NCI-H146 (cell line): ENCODE measurements at regions not wholly inside any gene's neighbourhood (a gene's known extent, or its start where the extent isn't known, plus 50 kb on each side); places are given as distances from the start of the nearest gene placed in this dataset.

Experiments used
- DNase-seq: peaks from one replicate; lab custom pipeline; 2025; lab: John Stamatoyannopoulos, UW

GRCh38 chr4:35358001-35358584 is 886.2 kb downstream of the ARAP2 start:
- DNase-seq, result no peak

- no peak for DNase-seq
Observed at GRCh38 chr4:35364321-35364870, 879.9 kb downstream of the ARAP2 start.

- no peak for DNase-seq
Observed at GRCh38 chr4:35365186-35365585, 879.1 kb downstream of the ARAP2 start.

GRCh38 chr4:35399912-35400311 is 844.4 kb downstream of the ARAP2 start:
- no peak for DNase-seq

GRCh38 chr4:35423104-35423503 is 821.2 kb downstream of the ARAP2 start:
- no peak for DNase-seq

GRCh38 chr4:35447474-35447873 is 796.8 kb downstream of the ARAP2 start:
- no peak for DNase-seq

- DNase-seq, result no peak
Observed at GRCh38 chr4:35459045-35459444, 785.3 kb downstream of the ARAP2 start.

- DNase-seq, result no peak
Observed at GRCh38 chr4:35461931-35462659, 782.2 kb downstream of the ARAP2 start.

GRCh38 chr4:35463251-35463952 is 780.9 kb downstream of the ARAP2 start:
- DNase-seq, result no peak

- DNase-seq, result no peak
Observed at GRCh38 chr4:35464964-35465528, 779.3 kb downstream of the ARAP2 start.

GRCh38 chr4:35491093-35491492 is 753.2 kb downstream of the ARAP2 start:
- no peak for DNase-seq

- no peak for DNase-seq
Observed at GRCh38 chr4:35493977-35494376, 750.3 kb downstream of the ARAP2 start.

GRCh38 chr4:35494955-35495354 is 749.4 kb downstream of the ARAP2 start:
- no peak for DNase-seq

- DNase-seq, result peak; percentile 76
Observed at GRCh38 chr4:35500812-35501211, 743.5 kb downstream of the ARAP2 start.

- no peak for DNase-seq
Observed at GRCh38 chr4:35503435-35503834, 740.9 kb downstream of the ARAP2 start.

- no peak for DNase-seq
Observed at GRCh38 chr4:35506161-35506560, 738.2 kb downstream of the ARAP2 start.

GRCh38 chr4:35511851-35512250 is 732.5 kb downstream of the ARAP2 start:
- DNase-seq, result no peak

GRCh38 chr4:35516102-35516501 is 728.2 kb downstream of the ARAP2 start:
- DNase-seq, result no peak

- DNase-seq, result peak; percentile 11
Observed at GRCh38 chr4:35520059-35520458, 724.3 kb downstream of the ARAP2 start.

- no peak for DNase-seq
Observed at GRCh38 chr4:35521682-35522081, 722.6 kb downstream of the ARAP2 start.

- peak; percentile 91 for DNase-seq
Observed at GRCh38 chr4:35525192-35525978, 718.9 kb downstream of the ARAP2 start.

GRCh38 chr4:35526456-35526855 is 717.9 kb downstream of the ARAP2 start:
- DNase-seq, result no peak
